HG02852 (cell line): ENCODE measurements at regions not wholly inside any gene's neighbourhood (a gene's known extent, or its start where the extent isn't known, plus 50 kb on each side); places are given as distances from the start of the nearest gene placed in this dataset.
"Not testable (repeated sequence)": the region's sequence is repeated elsewhere in the genome, so short reads cannot be mapped to it uniquely, and the experiment has no call there.

Source experiments
- ATAC-seq: cut with Tn5 transposase; IDR thresholded peaks from one replicate; pipeline ENCODE4 v1.9.1; 2021; ENCODE audit warnings: mild to moderate bottlenecking, moderate library complexity; ENCODE audit not compliant: unreplicated experiment

GRCh38 chr17:26881195-26881594, 412.7 kb upstream of the WSB1 start:
- ATAC-seq, result not testable (repeated sequence)

DNA sequence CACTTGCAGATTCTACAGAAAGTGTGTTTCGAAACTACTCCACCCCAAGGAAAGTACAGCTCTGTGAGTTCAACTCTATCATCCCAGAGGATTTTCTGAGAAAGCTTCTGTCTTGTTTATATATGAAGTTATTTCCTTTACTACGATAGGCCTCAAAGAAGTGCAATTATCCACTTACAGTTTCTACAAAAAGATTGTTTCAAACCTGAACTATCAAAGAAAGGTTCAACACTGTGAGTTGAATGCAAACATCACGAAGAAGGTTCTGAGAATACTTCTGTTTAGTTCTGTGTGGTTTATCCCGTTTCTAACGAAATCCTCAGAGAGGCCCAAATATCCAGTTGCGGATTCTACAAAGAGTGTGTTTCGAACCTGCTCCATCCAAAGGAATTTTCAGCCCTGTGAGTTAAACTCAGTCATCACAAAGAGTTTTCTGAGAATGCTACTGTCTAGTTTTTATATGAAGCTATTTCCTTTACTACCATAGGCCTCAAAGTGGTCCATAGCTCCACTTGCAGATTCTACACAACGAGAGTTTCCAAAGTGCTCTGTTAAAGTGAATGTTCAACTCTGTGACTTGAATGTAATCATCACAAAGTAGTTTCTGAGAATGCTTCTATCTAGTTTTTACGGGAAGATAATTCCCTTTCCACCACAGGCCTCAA, 411.7 kb upstream of the WSB1 start:
- ATAC-seq, result peak; percentile 58

DNA sequence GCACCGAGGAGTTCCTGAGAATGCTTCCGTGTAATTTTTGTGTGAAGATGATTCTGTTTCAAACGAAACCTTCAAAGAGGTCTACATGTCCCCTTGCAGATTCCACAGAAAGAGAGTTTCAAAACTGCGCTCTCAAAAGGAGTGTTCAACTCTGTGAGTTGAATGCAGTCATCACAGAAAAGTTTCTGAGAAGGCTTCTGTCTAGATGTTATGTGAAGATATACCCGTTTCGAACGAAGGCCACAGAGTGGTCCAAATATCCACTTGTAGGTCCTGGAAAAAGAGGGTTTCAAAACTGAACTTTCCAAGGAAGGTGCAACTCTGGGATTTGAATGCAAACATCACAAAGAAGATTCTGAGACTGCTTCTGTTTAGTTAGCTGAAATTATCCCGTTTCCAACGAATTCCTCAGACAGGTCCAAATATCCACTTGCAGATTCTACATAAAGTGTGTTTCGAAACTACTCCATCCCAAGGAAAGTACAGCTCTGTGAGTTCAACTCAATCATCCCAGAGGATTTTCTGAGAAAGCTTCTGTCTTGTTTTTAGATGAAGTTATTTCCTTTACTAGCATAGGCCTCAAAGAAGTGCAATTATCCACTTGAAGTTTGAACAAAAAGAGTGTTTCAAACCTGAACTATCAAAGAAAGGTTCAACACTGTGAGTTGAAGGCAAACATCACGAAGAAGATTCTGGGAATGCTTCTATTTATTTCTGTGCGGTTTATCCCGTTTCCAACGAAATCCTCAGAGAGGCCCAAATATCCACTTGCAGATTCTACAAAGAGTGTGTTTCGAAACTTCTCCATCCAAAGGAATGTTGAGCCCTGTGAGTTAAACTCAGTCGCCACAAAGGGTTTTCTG, 409.8 kb upstream of the WSB1 start:
- not testable (repeated sequence) for ATAC-seq

GRCh38 chr17:26884741-26885059, 409.2 kb upstream of the WSB1 start:
- not testable (repeated sequence) for ATAC-seq

GRCh38 chr17:26885244-26885970, 408.5 kb upstream of the WSB1 start:
- not testable (repeated sequence) for ATAC-seq
